OCI-LY1 (cell line): ENCODE measurements at regions not wholly inside any gene's neighbourhood (a gene's known extent, or its start where the extent isn't known, plus 50 kb on each side); places are given as distances from the start of the nearest gene placed in this dataset.

Experiments
- EZH2 ChIP-seq: fragments of 200-600 bp; sonication (generic), shearing (Covaris generic); IDR thresholded peaks from 2 replicates; pipeline ENCODE4 v1.8.0; 2017; ENCODE audit warnings: borderline replicate concordance, mixed run types, mild to moderate bottlenecking, antibody characterized with exemption, low read length, moderate library complexity, mixed read lengths
- TF ChIP-seq, protein P1 (sequence below): fragments of 200-600 bp; sonication (generic), shearing (Covaris generic); IDR thresholded peaks from 2 replicates; pipeline ENCODE4 v1.5.1; 2017; ENCODE audit warnings: mild to moderate bottlenecking, antibody characterized with exemption, low read length, moderate library complexity, mixed read lengths

DNA sequence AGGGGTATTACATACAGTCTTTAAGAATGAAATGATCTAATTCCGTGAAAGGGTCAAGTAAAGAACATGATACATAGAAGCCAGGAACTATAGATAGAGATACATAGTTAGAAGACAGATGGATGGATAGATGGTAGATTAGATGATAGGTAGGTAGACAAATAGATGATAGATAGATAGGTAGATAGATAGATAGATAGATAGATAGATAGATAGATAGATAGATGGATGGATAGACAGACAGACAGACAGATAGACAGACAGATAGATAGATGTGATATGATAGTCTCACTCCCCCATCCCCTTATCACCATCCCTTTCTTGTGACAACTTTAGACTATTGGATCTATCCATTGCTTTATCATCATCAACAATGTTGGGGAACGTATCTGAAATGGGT, 448.2 kb downstream of the METTL4 start:
- TF ChIP-seq, protein P1, sequence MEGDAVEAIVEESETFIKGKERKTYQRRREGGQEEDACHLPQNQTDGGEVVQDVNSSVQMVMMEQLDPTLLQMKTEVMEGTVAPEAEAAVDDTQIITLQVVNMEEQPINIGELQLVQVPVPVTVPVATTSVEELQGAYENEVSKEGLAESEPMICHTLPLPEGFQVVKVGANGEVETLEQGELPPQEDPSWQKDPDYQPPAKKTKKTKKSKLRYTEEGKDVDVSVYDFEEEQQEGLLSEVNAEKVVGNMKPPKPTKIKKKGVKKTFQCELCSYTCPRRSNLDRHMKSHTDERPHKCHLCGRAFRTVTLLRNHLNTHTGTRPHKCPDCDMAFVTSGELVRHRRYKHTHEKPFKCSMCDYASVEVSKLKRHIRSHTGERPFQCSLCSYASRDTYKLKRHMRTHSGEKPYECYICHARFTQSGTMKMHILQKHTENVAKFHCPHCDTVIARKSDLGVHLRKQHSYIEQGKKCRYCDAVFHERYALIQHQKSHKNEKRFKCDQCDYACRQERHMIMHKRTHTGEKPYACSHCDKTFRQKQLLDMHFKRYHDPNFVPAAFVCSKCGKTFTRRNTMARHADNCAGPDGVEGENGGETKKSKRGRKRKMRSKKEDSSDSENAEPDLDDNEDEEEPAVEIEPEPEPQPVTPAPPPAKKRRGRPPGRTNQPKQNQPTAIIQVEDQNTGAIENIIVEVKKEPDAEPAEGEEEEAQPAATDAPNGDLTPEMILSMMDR = no peak
- no peak for TF ChIP-seq EZH2
